ENCODE measurements at regions not wholly inside any gene's neighbourhood (a gene's known extent, or its start where the extent isn't known, plus 50 kb on each side); places are given as distances from the start of the nearest gene placed in this dataset.
"Not testable (repeated sequence)": the region's sequence is repeated elsewhere in the genome, so short reads cannot be mapped to it uniquely, and the experiment has no call there.

- no peak for DNase-seq
Measured at GRCh38 chr16:75780669-75781068, 54.4 kb upstream of the CPHXL start.

GRCh38 chr16:75781683-75782343, 55.5 kb upstream of the CPHXL start:
- no peak for DNase-seq

- DNase-seq, result no peak
Measured at GRCh38 chr16:75787440-75787839, 61.1 kb upstream of the CPHXL start.

GRCh38 chr16:75789237-75789636, 62.9 kb upstream of the CPHXL start:
- DNase-seq, result peak; percentile 49

GRCh38 chr16:75792771-75793492, 66.6 kb upstream of the CPHXL start:
- no peak for DNase-seq

GRCh38 chr16:75793641-75794040, 67.4 kb upstream of the CPHXL start:
- no peak for DNase-seq

GRCh38 chr16:75794426-75794825, 68.1 kb upstream of the CPHXL start:
- no peak for DNase-seq

GRCh38 chr16:75798714-75799113, 72.4 kb upstream of the CPHXL start:
- DNase-seq, result no peak

GRCh38 chr16:75801307-75801706, 75.0 kb upstream of the CPHXL start:
- no peak for DNase-seq

GRCh38 chr16:75803753-75804152, 77.5 kb upstream of the CPHXL start:
- DNase-seq, result no peak

- DNase-seq, result no peak
Measured at GRCh38 chr16:75804368-75804767, 78.1 kb upstream of the CPHXL start.

- no peak for DNase-seq
Measured at GRCh38 chr16:75805946-75806345, 79.7 kb upstream of the CPHXL start.

- DNase-seq, result no peak
Measured at GRCh38 chr16:75806487-75806886, 80.2 kb upstream of the CPHXL start.

- DNase-seq, result no peak
Measured at GRCh38 chr16:75810342-75810741, 84.1 kb upstream of the CPHXL start.

GRCh38 chr16:75811020-75811634, 84.8 kb upstream of the CPHXL start:
- DNase-seq, result no peak

- DNase-seq, result no peak
Measured at GRCh38 chr16:75818491-75818890, 92.2 kb upstream of the CPHXL start.

- no peak for DNase-seq
Measured at GRCh38 chr16:75820672-75821071, 94.4 kb upstream of the CPHXL start.

- DNase-seq, result no peak
Measured at GRCh38 chr16:75821117-75821516, 94.8 kb upstream of the CPHXL start.

- not testable (repeated sequence) for DNase-seq
Measured at GRCh38 chr16:75825750-75826149, 99.5 kb upstream of the CPHXL start.

- DNase-seq, result not testable (repeated sequence)
Measured at GRCh38 chr16:75827372-75828038, 101.2 kb upstream of the CPHXL start.

GRCh38 chr16:75833385-75833784, 107.1 kb upstream of the CPHXL start:
- not testable (repeated sequence) for DNase-seq

GRCh38 chr16:75836347-75837010, 110.2 kb upstream of the CPHXL start:
- DNase-seq, result no peak

- DNase-seq, result no peak
Measured at GRCh38 chr16:75837264-75837663, 111.0 kb upstream of the CPHXL start.
